H1 (cell line): ENCODE measurements at regions not wholly inside any gene's neighbourhood (a gene's known extent, or its start where the extent isn't known, plus 50 kb on each side); places are given as distances from the start of the nearest gene placed in this dataset.

Experiments
- CTCF ChIA-PET: fragments of 300-600 bp; sonication (Branson Sonifier 250); formaldehyde crosslinking; loops from one replicate; lab custom pipeline; 2021; ENCODE audit not compliant: partially characterized antibody; lab: Charles Lee
- POLR2A ChIA-PET: fragments of 300-600 bp; sonication (Branson Sonifier 250); formaldehyde crosslinking; loops from one replicate; lab custom pipeline; 2021; ENCODE audit warnings: inconsistent platforms; ENCODE audit not compliant: partially characterized antibody; lab: Charles Lee
- DNase-seq, 2 experiments: peaks; one replicate each; pipeline versions ENCODE4 v3.0.0 to v3.0.0-alpha.2; 2010 to 2022; ENCODE audit warnings: low spot score in 2 of 2, low read depth in 1 of 2, mixed read lengths in 1 of 2
- FAIRE-seq: peaks from 2 replicates; lab custom pipeline; 2011; peaks lifted over from hg19 to GRCh38; lab: Jason Lieb, UNC
- H2AFZ ChIP-seq: 2 replicates; pipeline ENCODE4 v1.8.1; 2012; ENCODE audit warnings: low read length, inconsistent platforms
- H2AK5ac ChIP-seq: 2 replicates; pipeline ENCODE4 v1.6.1; 2013; ENCODE audit warnings: low read depth, low read length
- H2BK120ac ChIP-seq: replicated peaks from 2 replicates; pipeline ENCODE3; 2013; ENCODE audit warnings: low read depth, low read length, inconsistent platforms
- H2BK12ac ChIP-seq: 2 replicates; pipeline ENCODE4 v1.6.1; 2013; ENCODE audit warnings: low read depth, low read length
- H2BK15ac ChIP-seq: 2 replicates; pipeline ENCODE4 v1.6.1; 2013; ENCODE audit warnings: low read length
- H2BK20ac ChIP-seq: 2 replicates; pipeline ENCODE4 v1.6.1; 2013; ENCODE audit warnings: low read length
- H2BK5ac ChIP-seq: 2 replicates; pipeline ENCODE4 v1.6.1; 2013; ENCODE audit warnings: low read depth, low read length
- H3K14ac ChIP-seq: 2 replicates; pipeline ENCODE4 v1.6.1; 2013; ENCODE audit warnings: inconsistent platforms; ENCODE audit not compliant: insufficient read length
- H3K18ac ChIP-seq: 2 replicates; pipeline ENCODE4 v1.6.1; 2013; ENCODE audit warnings: low read length; ENCODE audit errors: extremely low read depth
- H3K23ac ChIP-seq: 2 replicates; pipeline ENCODE4 v1.6.1; 2013; ENCODE audit warnings: inconsistent platforms; ENCODE audit not compliant: insufficient read length
- H3K23me2 ChIP-seq: 2 replicates; pipeline ENCODE4 v1.6.1; 2013; ENCODE audit warnings: low read depth, low read length
- H3K27ac ChIP-seq: 2 replicates; pipeline ENCODE4 v1.6.1; 2011; ENCODE audit warnings: low read depth, low read length, inconsistent platforms
- H3K27me3 ChIP-seq, 4 experiments: replicated peaks in 1 of 4; 1 replicate in 1 of 4; 2 replicates in 3 of 4; pipeline versions ENCODE4 v1.6.1 to v1.8.1; 2011 to 2013; ENCODE audit warnings: low read length in 3 of 4, mild to moderate bottlenecking in 3 of 4, inconsistent platforms in 2 of 4, mixed read lengths in 2 of 4, moderate library complexity in 1 of 4; ENCODE audit not compliant: control insufficient read depth in 3 of 4, insufficient read depth in 3 of 4; ENCODE audit errors: extremely low read depth in 1 of 4
- H3K36me3 ChIP-seq, 4 experiments: 2 replicates each; pipeline versions ENCODE4 v1.6.1 to v1.8.1; 2011 to 2013; ENCODE audit warnings: mild to moderate bottlenecking in 4 of 4, low read length in 3 of 4, moderate library complexity in 2 of 4, control low read depth in 1 of 4, inconsistent platforms in 1 of 4; ENCODE audit not compliant: insufficient read depth in 4 of 4, control insufficient read depth in 2 of 4
- H3K4ac ChIP-seq: replicated peaks from 2 replicates; pipeline ENCODE3; 2013; ENCODE audit warnings: low read length, low read depth, mixed read lengths, inconsistent platforms; ENCODE audit not compliant: insufficient read length
- H3K4me1 ChIP-seq, 4 experiments: replicated peaks in 1 of 4; 1 replicate in 1 of 4; 2 replicates in 3 of 4; pipeline versions ENCODE4 v1.6.1 to v1.8.1; 2011 to 2013; ENCODE audit warnings: low read length in 3 of 4, inconsistent platforms in 2 of 4, mixed read lengths in 1 of 4; ENCODE audit not compliant: insufficient read depth in 4 of 4, control insufficient read depth in 3 of 4
- H3K4me2 ChIP-seq, 2 experiments: 2 replicates each; pipeline versions ENCODE4 v1.6.1 to v1.8.1; 2011 to 2013; ENCODE audit warnings: low read depth in 2 of 2, low read length in 2 of 2, control low read depth in 1 of 2, inconsistent platforms in 1 of 2, mild to moderate bottlenecking in 1 of 2; ENCODE audit not compliant: insufficient read depth in 1 of 2
- H3K4me3 ChIP-seq, 4 experiments: fragments of 200-600, 300-600 bp in 1 of 4; sonication (generic), shearing (Covaris generic), sonication (Bioruptor Twin) in 1 of 4; 2 replicates each; pipeline versions ENCODE4 v1.5.1 to v1.8.1; 2011 to 2016; ENCODE audit warnings: low read length in 4 of 4, low read depth in 3 of 4, control low read depth in 2 of 4, inconsistent platforms in 2 of 4, mild to moderate bottlenecking in 2 of 4, mixed read lengths in 1 of 4, moderate library complexity in 1 of 4; ENCODE audit not compliant: insufficient read depth in 2 of 4; ENCODE audit errors: extremely low read depth in 1 of 4
- H3K56ac ChIP-seq: replicated peaks from 2 replicates; pipeline ENCODE3; 2013; ENCODE audit warnings: low read depth, mild to moderate bottlenecking, mixed read lengths, low read length, inconsistent platforms; ENCODE audit not compliant: insufficient read length
- H3K79me1 ChIP-seq: 2 replicates; pipeline ENCODE4 v1.6.1; 2013; ENCODE audit warnings: low read depth, low read length, control low read depth
- H3K79me2 ChIP-seq, 2 experiments: 2 replicates each; pipeline versions ENCODE4 v1.6.1 to v1.8.1; 2012 to 2013; ENCODE audit warnings: low read length in 2 of 2, mild to moderate bottlenecking in 2 of 2, inconsistent platforms in 1 of 2; ENCODE audit not compliant: insufficient read depth in 2 of 2, control insufficient read depth in 1 of 2
- H3K9ac ChIP-seq, 4 experiments: replicated peaks in 1 of 4; 1 replicate in 1 of 4; 2 replicates in 3 of 4; pipeline versions ENCODE4 v1.6.1 to v1.8.1; 2011 to 2013; ENCODE audit warnings: low read depth in 3 of 4, low read length in 3 of 4, control low read depth in 2 of 4, mild to moderate bottlenecking in 2 of 4, moderate library complexity in 2 of 4, inconsistent platforms in 1 of 4; ENCODE audit errors: extremely low read depth in 1 of 4
- H3K9me3 ChIP-seq, 2 experiments: 2 replicates each; pipeline versions ENCODE4 v1.6.1 to v1.8.1; 2012 to 2013; ENCODE audit warnings: mild to moderate bottlenecking in 2 of 2, moderate library complexity in 2 of 2, control low read depth in 1 of 2, inconsistent platforms in 1 of 2, low read depth in 1 of 2, low read length in 1 of 2, mixed read lengths in 1 of 2; ENCODE audit not compliant: insufficient read depth in 2 of 2
- H4K20me1 ChIP-seq, 2 experiments: replicated peaks in 1 of 2; 2 replicates each; pipeline versions ENCODE3 to v1.8.1; 2011 to 2013; ENCODE audit warnings: inconsistent platforms in 2 of 2, low read length in 2 of 2, mild to moderate bottlenecking in 1 of 2; ENCODE audit not compliant: insufficient read depth in 2 of 2, control insufficient read depth in 1 of 2
- H4K5ac ChIP-seq: 2 replicates; pipeline ENCODE4 v1.6.1; 2013; ENCODE audit warnings: low read length, low read depth, mixed read lengths, inconsistent platforms; ENCODE audit not compliant: insufficient read length
- H4K8ac ChIP-seq: 2 replicates; pipeline ENCODE4 v1.8.0; 2013; ENCODE audit warnings: mild to moderate bottlenecking, moderate library complexity, low read length, inconsistent platforms; ENCODE audit not compliant: insufficient read depth; ENCODE audit errors: extremely low read depth
- H4K91ac ChIP-seq: replicated peaks from 2 replicates; pipeline ENCODE3; 2013; ENCODE audit warnings: low read length, mixed read lengths, inconsistent platforms; ENCODE audit not compliant: insufficient read length
- SAP30 ChIP-seq: fragments of 300-600 bp; sonication (generic); IDR thresholded peaks from 2 replicates; pipeline ENCODE4 v1.7.1; 2012; ENCODE audit warnings: low read length, moderate library complexity, mild to moderate bottlenecking, inconsistent platforms; ENCODE audit not compliant: insufficient read depth, insufficient replicate concordance
- TAF1 ChIP-seq: IDR thresholded peaks from 2 replicates; pipeline ENCODE4 v1.6.1; 2011; ENCODE audit warnings: mild to moderate bottlenecking, low read depth, low read length
- WGBS, 2 experiments: shearing (Covaris generic) in 1 of 2; methylation state at CpG; one replicate each; pipeline versions ENCODE4 v1.1.6 to v1.1.7; 2013 to 2015; ENCODE audit warnings: low lambda C conversion rate in 2 of 2, mixed read lengths in 2 of 2, inconsistent platforms in 1 of 2, low coverage in 1 of 2, missing lambda C conversion rate in 1 of 2; ENCODE audit not compliant: insufficient replicate concordance in 2 of 2, insufficient coverage in 1 of 2, insufficient read length in 1 of 2; ENCODE audit errors: extremely low coverage in 1 of 2, missing lambda C conversion rate in 1 of 2; 5-methylcytosine and 5-hydroxymethylcytosine counted together
- TF ChIP-seq, protein P1 (sequence below): IDR thresholded peaks from 2 replicates; pipeline ENCODE4 v1.6.1; 2012; ENCODE audit warnings: inconsistent platforms

GRCh38 chr19:34089566-34089965 is 82.7 kb upstream of the LSM14A start:
- Histone ChIP-seq H3K23me2 (0 out of 2 replicates have a peak, but pooled peaks cover 2% of the 10 kb centered on the region), H3K9ac (no peak overlapping the region), H3K18ac (no peak overlapping the region), H3K56ac (no peak overlapping the region), H3K9me3 (peaks cover 10 to 11% of the 10 kb centered on the region in 2 experiments; a peak in 2 of 4 replicates), H4K5ac (no peak overlapping the region), H3K36me3 (no peaks in the 10 kb centered on the region), H3K27me3 (no peaks in the 10 kb centered on the region), H2BK5ac (no peak overlapping the region), H3K14ac (no peak overlapping the region), H3K4me2 (no peak overlapping the region), H2BK12ac (no peak overlapping the region), H4K20me1 (no peaks in the 10 kb centered on the region), H4K91ac (no peak overlapping the region), H3K79me1 (no peaks in the 10 kb centered on the region), H2BK20ac (no peak overlapping the region), H3K4ac (no peak overlapping the region), H2BK15ac (no peak overlapping the region), H3K79me2 (no peaks in the 10 kb centered on the region), H3K4me1 (peaks cover 2 to 11% (median 4%) of the 10 kb centered on the region in 4 experiments; a peak in 4 of 7 replicates), H4K8ac (no peak overlapping the region), H2BK120ac (no peak overlapping the region), H3K4me3 (no peak overlapping the region), H2AFZ (no peak overlapping the region), H3K23ac (no peak overlapping the region), H3K27ac (no peak overlapping the region), H2AK5ac (no peak overlapping the region)
- ChIA-PET POLR2A (interaction anchor here (0.9 kb wide), 1 partner anchor 292 kb away, joined by 3 read pairs; no protein-coding TSS in a partner anchor), CTCF (interaction anchor here (0.8 to 1.5 kb wide), 8 partner anchors 11 to 295 kb away, joined by 3 to 5 read pairs (median 3); no protein-coding TSS in a partner anchor)
- FAIRE-seq (no peak), DNase-seq (no peak)
- WGBS, 2 experiments, result 90% methylated on average over 5 of the region's 5 CpGs; no CpG with 5 or more reads in 1 of the 2 experiments
- TF ChIP-seq SAP30 (no peak), TAF1 (no peak)
- TF ChIP-seq, protein P1, sequence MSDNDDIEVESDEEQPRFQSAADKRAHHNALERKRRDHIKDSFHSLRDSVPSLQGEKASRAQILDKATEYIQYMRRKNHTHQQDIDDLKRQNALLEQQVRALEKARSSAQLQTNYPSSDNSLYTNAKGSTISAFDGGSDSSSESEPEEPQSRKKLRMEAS, result no peak
